Suprapubic skin (tissue), 3 donors: ENCODE measurements at regions not wholly inside any gene's neighbourhood (a gene's known extent, or its start where the extent isn't known, plus 50 kb on each side); places are given as distances from the start of the nearest gene placed in this dataset.

Source experiments
- POLR2A ChIP-seq, 2 donors: fragments of 450-650 bp; IDR thresholded peaks; one replicate each; pipeline ENCODE4 v1.6.1; 2017; ENCODE audit warnings: antibody characterized with exemption in 2 of 2, mild to moderate bottlenecking in 2 of 2, moderate library complexity in 2 of 2
- TF ChIP-seq, protein P1 (sequence below), 2 donors: fragments of 200-600 bp in 1 of 2; fragments of 450-650 bp in 1 of 2; sonication (generic) in 1 of 2; IDR thresholded peaks; one replicate each; pipeline ENCODE4 v1.5.1; 2016 to 2019; ENCODE audit warnings: antibody characterized with exemption in 2 of 2, mild to moderate bottlenecking in 1 of 2, moderate library complexity in 1 of 2

DNA sequence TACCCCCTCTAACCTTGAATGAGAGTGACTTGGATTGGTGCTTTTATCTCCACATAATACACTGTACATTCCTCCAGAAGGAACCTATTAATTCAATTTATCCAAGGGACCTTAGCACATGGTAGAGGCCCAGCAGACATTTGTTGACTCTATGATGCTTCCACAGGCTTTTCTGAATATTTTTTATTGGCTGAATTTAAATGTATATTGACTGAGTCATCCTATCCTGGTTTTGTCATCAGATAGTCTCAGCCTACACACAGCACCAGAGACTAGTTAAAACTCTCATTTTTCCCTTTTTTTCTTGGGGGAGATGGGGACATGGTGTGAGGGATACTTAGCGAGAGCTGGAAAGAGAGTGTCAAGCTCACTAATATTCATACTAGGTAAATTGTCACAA is 101.6 kb downstream of the LRRC30 start:
- TF ChIP-seq, protein P1, sequence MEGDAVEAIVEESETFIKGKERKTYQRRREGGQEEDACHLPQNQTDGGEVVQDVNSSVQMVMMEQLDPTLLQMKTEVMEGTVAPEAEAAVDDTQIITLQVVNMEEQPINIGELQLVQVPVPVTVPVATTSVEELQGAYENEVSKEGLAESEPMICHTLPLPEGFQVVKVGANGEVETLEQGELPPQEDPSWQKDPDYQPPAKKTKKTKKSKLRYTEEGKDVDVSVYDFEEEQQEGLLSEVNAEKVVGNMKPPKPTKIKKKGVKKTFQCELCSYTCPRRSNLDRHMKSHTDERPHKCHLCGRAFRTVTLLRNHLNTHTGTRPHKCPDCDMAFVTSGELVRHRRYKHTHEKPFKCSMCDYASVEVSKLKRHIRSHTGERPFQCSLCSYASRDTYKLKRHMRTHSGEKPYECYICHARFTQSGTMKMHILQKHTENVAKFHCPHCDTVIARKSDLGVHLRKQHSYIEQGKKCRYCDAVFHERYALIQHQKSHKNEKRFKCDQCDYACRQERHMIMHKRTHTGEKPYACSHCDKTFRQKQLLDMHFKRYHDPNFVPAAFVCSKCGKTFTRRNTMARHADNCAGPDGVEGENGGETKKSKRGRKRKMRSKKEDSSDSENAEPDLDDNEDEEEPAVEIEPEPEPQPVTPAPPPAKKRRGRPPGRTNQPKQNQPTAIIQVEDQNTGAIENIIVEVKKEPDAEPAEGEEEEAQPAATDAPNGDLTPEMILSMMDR (IDR thresholded peaks at IDR 0.05) = no peak
- no peak for TF ChIP-seq POLR2A (IDR thresholded peaks at IDR 0.05)
